Right atrium auricular region (tissue), 2 donors: ENCODE measurements at regions not wholly inside any gene's neighbourhood (a gene's known extent, or its start where the extent isn't known, plus 50 kb on each side); places are given as distances from the start of the nearest gene placed in this dataset.

ENCODE experiments used
- DNase-seq: peaks from one replicate; pipeline ENCODE4 v3.0.0-alpha.2; 2019; ENCODE audit warnings: low spot score
- H3K27ac ChIP-seq, 2 donors: fragments of 200-600 bp; sonication (generic); 1 replicate in 1 of 2; 2 replicates in 1 of 2; pipeline ENCODE4 v1.5.1; 2016 to 2019
- H3K27me3 ChIP-seq, 2 donors: fragments of 200-600 bp; sonication (generic); one replicate each; pipeline versions ENCODE4 v1.5.1 to v1.6.0; 2017 to 2019
- H3K36me3 ChIP-seq: fragments of 200-600 bp; sonication (generic); one replicate; pipeline ENCODE4 v1.5.1; 2016
- H3K4me1 ChIP-seq, 2 donors: fragments of 200-600 bp; sonication (generic); one replicate each; pipeline versions ENCODE4 v1.5.1 to v1.6.0; 2017 to 2019
- H3K4me3 ChIP-seq, 2 donors: fragments of 200-600 bp; sonication (generic); 1 replicate in 1 of 2; 2 replicates in 1 of 2; pipeline ENCODE4 v1.5.1; 2017 to 2019; ENCODE audit warnings: mild to moderate bottlenecking in 1 of 2, moderate library complexity in 1 of 2
- H3K9me3 ChIP-seq, 2 donors: fragments of 200-600 bp; sonication (generic); one replicate each; pipeline ENCODE4 v1.5.1; 2019
- TF ChIP-seq, protein P1 (sequence below), 2 donors: fragments of 200-600 bp; sonication (generic); IDR thresholded peaks; one replicate each; pipeline ENCODE4 v1.5.1; 2019; ENCODE audit warnings: antibody characterized with exemption in 2 of 2

DNA sequence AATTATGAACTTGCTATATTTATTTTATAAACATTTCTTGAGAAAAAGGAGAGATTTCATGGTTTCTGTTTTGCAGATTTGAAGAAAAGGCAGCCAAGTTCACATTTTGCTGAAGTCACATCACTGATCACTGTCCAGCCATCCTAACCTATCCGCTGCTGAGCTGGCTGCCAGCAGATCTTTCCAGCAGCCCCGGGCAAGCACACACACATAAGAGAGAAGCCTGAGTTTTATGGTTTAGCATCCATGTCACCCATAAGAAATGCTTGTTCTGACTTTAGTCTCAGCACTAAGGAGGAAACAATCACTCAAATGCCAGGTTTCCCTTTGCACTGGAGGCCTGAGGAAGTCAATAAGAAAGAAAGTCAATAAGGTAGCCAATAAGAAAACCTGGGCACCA, 287.1 kb downstream of the SMOC2 start:
- Histone ChIP-seq H3K9me3 (no peaks in the 10 kb centered on the region), H3K27ac (no peak overlapping the region), H3K36me3 (no peaks in the 10 kb centered on the region), H3K4me3 (no peak overlapping the region), H3K4me1 (no peaks in the 10 kb centered on the region), H3K27me3 (no peaks in the 10 kb centered on the region)
- TF ChIP-seq, protein P1, sequence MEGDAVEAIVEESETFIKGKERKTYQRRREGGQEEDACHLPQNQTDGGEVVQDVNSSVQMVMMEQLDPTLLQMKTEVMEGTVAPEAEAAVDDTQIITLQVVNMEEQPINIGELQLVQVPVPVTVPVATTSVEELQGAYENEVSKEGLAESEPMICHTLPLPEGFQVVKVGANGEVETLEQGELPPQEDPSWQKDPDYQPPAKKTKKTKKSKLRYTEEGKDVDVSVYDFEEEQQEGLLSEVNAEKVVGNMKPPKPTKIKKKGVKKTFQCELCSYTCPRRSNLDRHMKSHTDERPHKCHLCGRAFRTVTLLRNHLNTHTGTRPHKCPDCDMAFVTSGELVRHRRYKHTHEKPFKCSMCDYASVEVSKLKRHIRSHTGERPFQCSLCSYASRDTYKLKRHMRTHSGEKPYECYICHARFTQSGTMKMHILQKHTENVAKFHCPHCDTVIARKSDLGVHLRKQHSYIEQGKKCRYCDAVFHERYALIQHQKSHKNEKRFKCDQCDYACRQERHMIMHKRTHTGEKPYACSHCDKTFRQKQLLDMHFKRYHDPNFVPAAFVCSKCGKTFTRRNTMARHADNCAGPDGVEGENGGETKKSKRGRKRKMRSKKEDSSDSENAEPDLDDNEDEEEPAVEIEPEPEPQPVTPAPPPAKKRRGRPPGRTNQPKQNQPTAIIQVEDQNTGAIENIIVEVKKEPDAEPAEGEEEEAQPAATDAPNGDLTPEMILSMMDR (IDR thresholded peaks at IDR 0.05) = no peak
- DNase-seq = no peak

DNA sequence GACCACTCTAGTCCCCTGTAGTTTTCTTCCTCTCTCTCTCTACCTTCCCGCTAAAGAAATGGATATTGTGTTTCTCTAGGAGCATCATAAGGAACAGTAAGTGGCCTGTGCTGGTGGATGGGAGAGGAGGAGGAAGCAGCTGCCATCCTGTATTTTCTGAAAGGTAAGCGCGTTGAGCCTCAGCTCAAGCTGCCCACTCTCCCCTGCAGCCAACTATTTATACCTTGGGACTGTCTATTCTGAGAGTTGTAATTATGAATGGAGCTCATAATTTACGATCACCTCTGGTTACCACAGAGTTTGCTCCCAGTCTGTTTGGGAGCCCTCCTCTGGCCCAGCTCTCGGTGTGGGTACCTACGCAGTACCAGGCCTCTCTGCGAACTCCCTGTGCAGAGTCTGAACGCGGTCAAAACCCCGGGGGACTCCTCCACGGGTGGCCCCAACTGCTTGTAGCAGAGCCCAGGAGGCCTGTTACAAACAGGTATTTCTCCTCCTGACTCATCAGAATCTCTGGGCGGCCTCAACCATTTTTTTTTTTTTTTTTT, 285.4 kb downstream of the SMOC2 start:
- Histone ChIP-seq H3K27ac (no peak overlapping the region), H3K9me3 (no peaks in the 10 kb centered on the region), H3K4me3 (no peak overlapping the region), H3K36me3 (no peaks in the 10 kb centered on the region), H3K27me3 (no peaks in the 10 kb centered on the region), H3K4me1 (no peaks in the 10 kb centered on the region)
- no peak for DNase-seq
- TF ChIP-seq, protein P1 (IDR thresholded peaks at IDR 0.05) = no peak

GRCh38 chr6:168725802-168726201, 284.8 kb downstream of the SMOC2 start:
- H3K4me1 ChIP-seq = no peaks in the 10 kb centered on the region
- TF ChIP-seq, protein P1 (IDR thresholded peaks at IDR 0.05) = no peak
- H3K36me3 ChIP-seq = no peaks in the 10 kb centered on the region
- no peak overlapping the region for H3K27ac ChIP-seq
- no peak for DNase-seq
- H3K27me3 ChIP-seq = no peaks in the 10 kb centered on the region
- no peaks in the 10 kb centered on the region for H3K9me3 ChIP-seq
- no peak overlapping the region for H3K4me3 ChIP-seq

GRCh38 chr6:168724669-168725570, 283.9 kb downstream of the SMOC2 start:
- no peaks in the 10 kb centered on the region for H3K36me3 ChIP-seq
- H3K27ac ChIP-seq = no peak overlapping the region
- DNase-seq = no peak
- no peaks in the 10 kb centered on the region for H3K9me3 ChIP-seq
- TF ChIP-seq, protein P1 (IDR thresholded peaks at IDR 0.05) = no peak
- H3K4me3 ChIP-seq = no peak overlapping the region
- H3K4me1 ChIP-seq = no peaks in the 10 kb centered on the region
- no peaks in the 10 kb centered on the region for H3K27me3 ChIP-seq

- no peaks in the 10 kb centered on the region for H3K36me3 ChIP-seq
- no peak overlapping the region for H3K4me3 ChIP-seq
- no peaks in the 10 kb centered on the region for H3K4me1 ChIP-seq
- no peaks in the 10 kb centered on the region for H3K27me3 ChIP-seq
- no peak for DNase-seq
- TF ChIP-seq, protein P1 (IDR thresholded peaks at IDR 0.05) = no peak
- H3K9me3 ChIP-seq = no peaks in the 10 kb centered on the region
- H3K27ac ChIP-seq = no peak overlapping the region
Observed at GRCh38 chr6:168724033-168724432, 283.0 kb downstream of the SMOC2 start.
